HepG2 (cell line): ENCODE measurements at regions not wholly inside any gene's neighbourhood (a gene's known extent, or its start where the extent isn't known, plus 50 kb on each side); places are given as distances from the start of the nearest gene placed in this dataset.

Source experiments
- ATAC-seq: fragments of 200-7000 bp; cut with Tn5 transposase; 3 replicates; pipeline ENCODE4 v1.9.1; 2020; ENCODE audit warnings: mild to moderate bottlenecking, moderate library complexity
- BruUV-seq: library from RNA; stranded (reverse); fragments of 400-500 nt; replicated peaks from 2 replicates; lab custom pipeline; 2021; lab: Mats Ljungman, UMichigan
- CTCF ChIA-PET: fragments of 300-600 bp; formaldehyde crosslinking; extraction: SDS; loops from one replicate; lab custom pipeline; 2021; ENCODE audit warnings: low total read pairs, inconsistent platforms, low intra/inter-chr PET ratio; lab: Yijun Ruan, JAX
- POLR2A ChIA-PET: fragments of 350-600 bp; sonication (Branson Sonifier 250); formaldehyde crosslinking; loops from one replicate; lab custom pipeline; 2020; ENCODE audit warnings: antibody characterized with exemption, inconsistent platforms; lab: Yijun Ruan, JAX
- DNase-seq: peaks from one replicate; pipeline ENCODE4 v3.0.0-alpha.2; 2015; ENCODE audit warnings: low spot score
- FAIRE-seq: peaks from 3 replicates; lab custom pipeline; 2011; peaks lifted over from hg19 to GRCh38; lab: Jason Lieb, UNC
- H2AFZ ChIP-seq: one replicate; pipeline ENCODE4 v1.6.1; 2011; ENCODE audit warnings: low read length, inconsistent platforms
- H3K27ac ChIP-seq: fragments of 300-600 bp; 3 replicates; pipeline ENCODE4 v1.8.0; 2011; ENCODE audit warnings: mixed run types, mild to moderate bottlenecking, mixed read lengths, low read length, inconsistent platforms; ENCODE audit not compliant: insufficient read depth; ENCODE audit errors: extremely low read length
- H3K27me3 ChIP-seq, 2 experiments: fragments of 200-600 bp in 1 of 2; 2 replicates in 1 of 2; 3 replicates in 1 of 2; pipeline versions ENCODE4 v1.6.0 to v1.8.0; 2011; ENCODE audit warnings: low read length in 2 of 2, mild to moderate bottlenecking in 2 of 2, moderate library complexity in 2 of 2, inconsistent platforms in 1 of 2; ENCODE audit not compliant: insufficient read depth in 2 of 2, control insufficient read depth in 1 of 2
- H3K36me3 ChIP-seq, 2 experiments: fragments of 200-600 bp in 1 of 2; replicated peaks in 1 of 2; 2 replicates in 1 of 2; 3 replicates in 1 of 2; pipeline versions ENCODE4 v1.5.1 to v1.8.0; 2011; ENCODE audit warnings: low read length in 2 of 2, inconsistent platforms in 1 of 2; ENCODE audit not compliant: insufficient read depth in 2 of 2, control insufficient read depth in 1 of 2
- H3K4me1 ChIP-seq: 2 replicates; pipeline ENCODE4 v1.5.1; 2012; ENCODE audit warnings: low read length, inconsistent platforms; ENCODE audit not compliant: insufficient read depth
- H3K4me2 ChIP-seq: 2 replicates; pipeline ENCODE4 v1.6.0; 2011; ENCODE audit warnings: low read depth, low read length, inconsistent platforms
- H3K4me3 ChIP-seq, 3 experiments: fragments of 200-600 bp in 1 of 3; sonication (generic), shearing (Covaris generic) in 1 of 3; replicated peaks in 1 of 3; 2 replicates each; pipeline ENCODE4 v1.5.1; 2011 to 2016; ENCODE audit warnings: low read length in 3 of 3, inconsistent platforms in 2 of 3, low read depth in 2 of 3, mild to moderate bottlenecking in 2 of 3, control low read depth in 1 of 3, mixed read lengths in 1 of 3; ENCODE audit not compliant: insufficient read depth in 1 of 3
- H3K79me2 ChIP-seq: one replicate; pipeline ENCODE4 v1.6.1; 2011; ENCODE audit warnings: low read length, inconsistent platforms; ENCODE audit not compliant: insufficient read depth
- H3K9ac ChIP-seq: 2 replicates; pipeline ENCODE4 v1.6.0; 2011; ENCODE audit warnings: mild to moderate bottlenecking, low read depth, low read length, inconsistent platforms; ENCODE audit not compliant: insufficient read depth
- H3K9me3 ChIP-seq: 2 replicates; pipeline ENCODE4 v1.5.1; 2012; ENCODE audit warnings: mild to moderate bottlenecking, low read length
- H4K20me1 ChIP-seq: 2 replicates; pipeline ENCODE4 v1.6.0; 2011; ENCODE audit warnings: inconsistent platforms, mild to moderate bottlenecking, low read length, moderate library complexity; ENCODE audit not compliant: insufficient read depth
- ARNTL ChIP-seq: sonication (generic); formaldehyde crosslinking; IDR thresholded peaks from 2 replicates; pipeline ENCODE4 v1.4.0; 2020; ENCODE audit warnings: mild to moderate bottlenecking, missing genetic modification reagents
- CC2D1A ChIP-seq: sonication (generic); formaldehyde crosslinking; IDR thresholded peaks from 2 replicates; pipeline ENCODE4 v1.8.1; 2023; ENCODE audit warnings: mild to moderate bottlenecking, missing genetic modification reagents
- CCAR2 ChIP-seq: fragments of 200-400 bp; formaldehyde crosslinking; optimal IDR thresholded peaks from 2 replicates; pipeline ENCODE3; 2018; ENCODE audit warnings: low read depth, mild to moderate bottlenecking, low read length, moderate library complexity
- GRHL1 ChIP-seq: sonication (generic); formaldehyde crosslinking; conservative IDR thresholded peaks from 2 replicates; pipeline ENCODE4 v1.8.0; 2022; ENCODE audit warnings: missing genetic modification reagents
- HOXA3 ChIP-seq: sonication (generic); formaldehyde crosslinking; IDR thresholded peaks from 2 replicates; pipeline ENCODE4 v1.5.0; 2020; ENCODE audit warnings: missing genetic modification reagents
- JUN ChIP-seq: sonication (generic); formaldehyde crosslinking; IDR thresholded peaks from 2 replicates; pipeline ENCODE4 v1.4.0; 2020; ENCODE audit warnings: mild to moderate bottlenecking, missing genetic modification reagents
- NFE2L2 ChIP-seq: fragments of 150-350 bp; IDR thresholded peaks from 2 replicates; pipeline ENCODE4 v1.6.1; 2014; ENCODE audit warnings: low read length
- PHF21A ChIP-seq: sonication (generic); formaldehyde crosslinking; IDR thresholded peaks from 2 replicates; pipeline ENCODE4 v1.5.0; 2020; ENCODE audit warnings: mild to moderate bottlenecking, missing genetic modification reagents
- SMARCC2 ChIP-seq: fragments of 450-650 bp; IDR thresholded peaks from 2 replicates; pipeline ENCODE4 v1.6.1; 2017; ENCODE audit warnings: antibody characterized with exemption, mild to moderate bottlenecking
- ZFP41 ChIP-seq: sonication (generic); formaldehyde crosslinking; IDR thresholded peaks from 2 replicates; pipeline ENCODE4 v1.4.0; 2020; ENCODE audit warnings: mild to moderate bottlenecking, missing genetic modification reagents, borderline replicate concordance
- ZFP91 ChIP-seq: sonication (generic); formaldehyde crosslinking; IDR thresholded peaks from 2 replicates; pipeline ENCODE4 v1.9.0; 2022; ENCODE audit warnings: missing genetic modification reagents, mild to moderate bottlenecking, borderline replicate concordance
- ZNF101 ChIP-seq: sonication (generic); formaldehyde crosslinking; IDR thresholded peaks from 2 replicates; pipeline ENCODE4 v1.4.0; 2020; ENCODE audit warnings: mild to moderate bottlenecking, low read depth, missing genetic modification reagents, borderline replicate concordance
- ZNF121 ChIP-seq: sonication (generic); formaldehyde crosslinking; IDR thresholded peaks from 2 replicates; pipeline ENCODE4 v1.5.0; 2020; ENCODE audit warnings: mild to moderate bottlenecking, missing genetic modification reagents
- ZNF567 ChIP-seq: sonication (generic); formaldehyde crosslinking; IDR thresholded peaks from 2 replicates; pipeline ENCODE4 v1.8.1; 2023; ENCODE audit warnings: mild to moderate bottlenecking, missing genetic modification reagents, borderline replicate concordance
- ZXDC ChIP-seq: sonication (generic); formaldehyde crosslinking; IDR thresholded peaks from 2 replicates; pipeline ENCODE4 v1.5.0; 2020; ENCODE audit warnings: mild to moderate bottlenecking, missing genetic modification reagents
- WGBS: methylation state at CpG from one replicate; pipeline ENCODE4 v1.1.6; 2017; ENCODE audit warnings: low lambda C conversion rate; 5-methylcytosine and 5-hydroxymethylcytosine counted together
- in situ Hi-C: cut with HindIII; loops from 2 replicates; pipeline ENCODE4 v1.10.0; 2017; ENCODE audit warnings: low pct_unique_long_range_greater_than_20kb; ENCODE audit not compliant: extremely low pct_ligation_motif_present
- intact Hi-C: fragments of 100-400 bp; cut with micrococcal nuclease; formaldehyde crosslinking; loops from one replicate; pipeline ENCODE4 v1.10.0; 2022; ENCODE audit not compliant: unreplicated experiment

- no peak overlapping the region for H3K9ac ChIP-seq
- BruUV-seq, result no TSS peak
- H3K27ac ChIP-seq, result no peak overlapping the region
- DNase-seq (no peak), FAIRE-seq (no peak), ATAC-seq (no peak)
- no peaks in the 10 kb centered on the region for H3K36me3 ChIP-seq
- WGBS, result 81% methylated on average over 2 of the region's 2 CpGs
- H2AFZ ChIP-seq, result no peak overlapping the region
- no peaks in the 10 kb centered on the region for H3K79me2 ChIP-seq
- ChIA-PET POLR2A (no interaction called here), CTCF (no interaction called here)
- in situ Hi-C loops, result no loop called here
- H3K27me3 ChIP-seq, result no peaks in the 10 kb centered on the region
- H3K4me3 ChIP-seq, result no peak overlapping the region
- peaks cover 47% of the 10 kb centered on the region for H3K4me1 ChIP-seq
- TF ChIP-seq NFE2L2, result no peak
- no peak for TF ChIP-seq ZNF101 (CRISPR knock-in tag)
- TF ChIP-seq ARNTL (CRISPR knock-in tag), result no peak
- TF ChIP-seq ZFP91 (CRISPR knock-in tag), result no peak
- TF ChIP-seq GRHL1 (CRISPR knock-in tag), result no peak
- no peak for TF ChIP-seq CCAR2
- no peak for TF ChIP-seq CC2D1A (CRISPR knock-in tag)
- TF ChIP-seq PHF21A (CRISPR knock-in tag), result no peak
- no peak for TF ChIP-seq ZNF567 (CRISPR knock-in tag)
- no peak for TF ChIP-seq SMARCC2
- TF ChIP-seq ZXDC (CRISPR knock-in tag), result no peak
- no peak for TF ChIP-seq HOXA3 (CRISPR knock-in tag)
- TF ChIP-seq JUN (CRISPR knock-in tag), result no peak
- TF ChIP-seq ZNF121 (CRISPR knock-in tag), result no peak
- no peak for TF ChIP-seq ZFP41 (CRISPR knock-in tag)
- intact Hi-C loops, result no loop called here
- H4K20me1 ChIP-seq, result no peaks in the 10 kb centered on the region
- no peaks in the 10 kb centered on the region for H3K9me3 ChIP-seq
- no peak overlapping the region for H3K4me2 ChIP-seq
These were observed 90.2 kb upstream of the BCAR3 start for GRCh38 chr1:93771843-93772242.
